GM23248 (cell line): ENCODE measurements at regions not wholly inside any gene's neighbourhood (a gene's known extent, or its start where the extent isn't known, plus 50 kb on each side); places are given as distances from the start of the nearest gene placed in this dataset.

Source experiments
- DNase-seq: peaks from one replicate; pipeline ENCODE4 v3.0.0-alpha.2; 2015
- H2AFZ ChIP-seq: fragments of 200-600 bp; sonication (generic); 2 replicates; pipeline ENCODE4 v1.6.1; 2016; ENCODE audit warnings: antibody characterized with exemption
- H3F3A ChIP-seq: fragments of 200-600 bp; sonication (generic); 2 replicates; pipeline ENCODE4 v1.6.1; 2016; ENCODE audit warnings: mild to moderate bottlenecking, antibody characterized with exemption, mixed run types; ENCODE audit not compliant: insufficient read depth
- H3K27ac ChIP-seq: fragments of 200-600 bp; sonication (generic); 2 replicates; pipeline ENCODE4 v1.5.1; 2016; ENCODE audit warnings: mild to moderate bottlenecking
- H3K27me3 ChIP-seq: fragments of 200-600 bp; sonication (generic); replicated peaks from 2 replicates; pipeline ENCODE4 v1.6.1; 2016; ENCODE audit warnings: mild to moderate bottlenecking; ENCODE audit not compliant: insufficient read depth
- H3K36me3 ChIP-seq: fragments of 200-600 bp; sonication (generic); 2 replicates; pipeline ENCODE4 v1.6.1; 2016; ENCODE audit warnings: low read depth, mild to moderate bottlenecking
- H3K4me1 ChIP-seq: fragments of 200-600 bp; sonication (generic); 2 replicates; pipeline ENCODE4 v1.6.1; 2016; ENCODE audit warnings: mild to moderate bottlenecking; ENCODE audit not compliant: insufficient read depth
- H3K4me2 ChIP-seq: fragments of 200-600 bp; sonication (generic); one replicate; pipeline ENCODE4 v1.6.1; 2016; ENCODE audit warnings: mild to moderate bottlenecking; ENCODE audit not compliant: unreplicated experiment
- H3K4me3 ChIP-seq: fragments of 200-600 bp; sonication (generic); 2 replicates; pipeline ENCODE4 v1.5.1; 2016; ENCODE audit warnings: mild to moderate bottlenecking
- H3K79me2 ChIP-seq: fragments of 200-600 bp; sonication (generic); 2 replicates; pipeline ENCODE4 v1.6.1; 2016; ENCODE audit warnings: mild to moderate bottlenecking; ENCODE audit not compliant: insufficient read depth
- H3K9ac ChIP-seq: fragments of 200-600 bp; sonication (generic); 2 replicates; pipeline ENCODE4 v1.6.1; 2016; ENCODE audit warnings: mild to moderate bottlenecking
- H3K9me2 ChIP-seq: fragments of 200-600 bp; sonication (generic); 2 replicates; pipeline ENCODE4 v1.6.1; 2016; ENCODE audit warnings: mixed run types, mild to moderate bottlenecking, moderate library complexity; ENCODE audit not compliant: insufficient read depth
- H3K9me3 ChIP-seq: fragments of 200-600 bp; sonication (generic); one replicate; pipeline ENCODE4 v1.6.1; 2017; ENCODE audit warnings: low read depth
- H4K20me1 ChIP-seq: fragments of 200-600 bp; sonication (generic); 2 replicates; pipeline ENCODE4 v1.6.0; 2016; ENCODE audit not compliant: insufficient read depth
- EZH2 ChIP-seq: fragments of 200-600 bp; sonication (generic); IDR thresholded peaks from 2 replicates; pipeline ENCODE4 v1.6.1; 2018; ENCODE audit warnings: antibody characterized with exemption, mild to moderate bottlenecking; ENCODE audit not compliant: insufficient read depth, poor library complexity, severe bottlenecking
- EZH2phosphoT487 ChIP-seq: fragments of 200-600 bp; sonication (generic); IDR thresholded peaks from 2 replicates; pipeline ENCODE4 v1.6.1; 2018; ENCODE audit warnings: antibody characterized with exemption, moderate library complexity, mild to moderate bottlenecking, low read depth; ENCODE audit not compliant: insufficient read depth
- WGBS, 2 experiments: methylation state at CpG; one replicate each; pipeline ENCODE4 v1.1.6; 2015 to 2017; ENCODE audit warnings: low lambda C conversion rate in 2 of 2, low coverage in 1 of 2; ENCODE audit errors: missing lambda C conversion rate in 2 of 2; 5-methylcytosine and 5-hydroxymethylcytosine counted together
- in situ Hi-C: fragments of 300-500 bp; cut with MboI; formaldehyde crosslinking; loops from 2 replicates; pipeline ENCODE4 v1.15.0; 2020

- TF ChIP-seq EZH2phosphoT487: no peak
- peak; percentile 42 for TF ChIP-seq EZH2
- Histone ChIP-seq H2AFZ (no peak overlapping the region), H3K79me2 (no peaks in the 10 kb centered on the region), H3K9me2 (no peaks in the 10 kb centered on the region), H3K9me3 (no peaks in the 10 kb centered on the region), H3K36me3 (no peaks in the 10 kb centered on the region), H3K27me3 (peaks cover 9% of the 10 kb centered on the region), H3K9ac (no peak overlapping the region), H3K27ac (no peak overlapping the region), H3F3A (no peaks in the 10 kb centered on the region), H3K4me1 (no peaks in the 10 kb centered on the region), H4K20me1 (no peaks in the 10 kb centered on the region), H3K4me3 (no peak overlapping the region), H3K4me2 (peak overlapping the region; percentile 62)
- peak; percentile 13 for DNase-seq
- 51 to 54% methylated on average over 19 of the region's 19 CpGs for WGBS, 2 experiments
- in situ Hi-C loops: no loop called here
These were observed 188.2 kb downstream of the MN1 start for GRCh38 chr22:27613099-27614005.

- Histone ChIP-seq H3K4me3 (peak overlapping the region; percentile 49), H3K9ac (no peak overlapping the region), H3K36me3 (no peaks in the 10 kb centered on the region), H3K27ac (no peak overlapping the region), H3F3A (no peaks in the 10 kb centered on the region), H3K27me3 (peaks cover 9% of the 10 kb centered on the region), H2AFZ (0 out of 2 replicates have a peak overlapping the region, but pooled peaks have one; percentile 21), H4K20me1 (no peaks in the 10 kb centered on the region), H3K4me2 (peak overlapping the region; percentile 62), H3K4me1 (no peaks in the 10 kb centered on the region), H3K79me2 (no peaks in the 10 kb centered on the region), H3K9me3 (no peaks in the 10 kb centered on the region), H3K9me2 (no peaks in the 10 kb centered on the region)
- in situ Hi-C loops: no loop called here
- WGBS, 2 experiments: 14 to 54% methylated on average over 3 to 50 of the region's 56 CpGs
- TF ChIP-seq EZH2phosphoT487 (no peak), EZH2 (peak; percentile 17)
- peak; percentile 22 for DNase-seq
These were observed 187.4 kb downstream of the MN1 start for GRCh38 chr22:27614006-27614649.

GRCh38 chr22:27614650-27615007, 186.9 kb downstream of the MN1 start:
- Histone ChIP-seq H3K36me3 (no peaks in the 10 kb centered on the region), H3K79me2 (no peaks in the 10 kb centered on the region), H2AFZ (no peak overlapping the region), H3K27me3 (peaks cover 9% of the 10 kb centered on the region), H3K4me2 (no peak overlapping the region), H3K4me1 (no peaks in the 10 kb centered on the region), H3K9me3 (no peaks in the 10 kb centered on the region), H3K9ac (no peak overlapping the region), H3K27ac (no peak overlapping the region), H3F3A (no peaks in the 10 kb centered on the region), H4K20me1 (no peaks in the 10 kb centered on the region), H3K9me2 (no peaks in the 10 kb centered on the region), H3K4me3 (peak overlapping the region; percentile 49; the same call in 1 of the 2 replicates)
- WGBS, 2 experiments: 56% methylated on average over 10 of the region's 10 CpGs
- DNase-seq: peak; percentile 14
- in situ Hi-C loops: no loop called here
- TF ChIP-seq EZH2 (no peak), EZH2phosphoT487 (no peak)

- H3F3A ChIP-seq: no peaks in the 10 kb centered on the region
- no peak overlapping the region for H3K9ac ChIP-seq
- H3K9me2 ChIP-seq: no peaks in the 10 kb centered on the region
- peaks cover 9% of the 10 kb centered on the region for H3K27me3 ChIP-seq
- no peak overlapping the region for H2AFZ ChIP-seq
- H3K4me1 ChIP-seq: no peaks in the 10 kb centered on the region
- no peaks in the 10 kb centered on the region for H3K79me2 ChIP-seq
- no peaks in the 10 kb centered on the region for H3K9me3 ChIP-seq
- no peaks in the 10 kb centered on the region for H3K36me3 ChIP-seq
- no peak overlapping the region for H3K4me3 ChIP-seq
- no peak overlapping the region for H3K4me2 ChIP-seq
- no peak for DNase-seq
- no peak for TF ChIP-seq EZH2
- TF ChIP-seq EZH2phosphoT487: no peak
- 86 to 90% methylated on average over 12 of the region's 12 CpGs for WGBS, 2 experiments
- H3K27ac ChIP-seq: no peak overlapping the region
- in situ Hi-C loops: no loop called here
- H4K20me1 ChIP-seq: no peaks in the 10 kb centered on the region
These were observed 186.1 kb downstream of the MN1 start for GRCh38 chr22:27615408-27615807.
